ENCODE measurements at regions not wholly inside any gene's neighbourhood (a gene's known extent, or its start where the extent isn't known, plus 50 kb on each side); places are given as distances from the start of the nearest gene placed in this dataset.

DNA sequence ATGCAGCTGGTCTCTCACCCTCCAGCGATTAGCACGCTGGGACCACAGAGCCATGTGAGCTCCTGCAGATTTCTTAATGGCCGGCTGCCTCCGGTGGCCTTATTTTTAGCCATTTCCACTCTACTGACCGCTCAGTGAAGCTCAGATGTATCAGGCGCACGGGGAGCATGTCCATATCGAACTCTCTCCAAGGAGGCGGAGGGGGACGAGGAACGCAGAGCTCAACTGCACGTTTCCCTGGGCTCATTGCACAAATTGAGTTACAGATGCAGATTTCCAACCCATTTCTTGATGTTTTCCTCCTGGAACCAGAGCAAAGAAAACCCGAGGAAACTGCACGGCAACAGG, 207.1 kb downstream of the CTTN start:
- TF ChIP-seq, protein P1, sequence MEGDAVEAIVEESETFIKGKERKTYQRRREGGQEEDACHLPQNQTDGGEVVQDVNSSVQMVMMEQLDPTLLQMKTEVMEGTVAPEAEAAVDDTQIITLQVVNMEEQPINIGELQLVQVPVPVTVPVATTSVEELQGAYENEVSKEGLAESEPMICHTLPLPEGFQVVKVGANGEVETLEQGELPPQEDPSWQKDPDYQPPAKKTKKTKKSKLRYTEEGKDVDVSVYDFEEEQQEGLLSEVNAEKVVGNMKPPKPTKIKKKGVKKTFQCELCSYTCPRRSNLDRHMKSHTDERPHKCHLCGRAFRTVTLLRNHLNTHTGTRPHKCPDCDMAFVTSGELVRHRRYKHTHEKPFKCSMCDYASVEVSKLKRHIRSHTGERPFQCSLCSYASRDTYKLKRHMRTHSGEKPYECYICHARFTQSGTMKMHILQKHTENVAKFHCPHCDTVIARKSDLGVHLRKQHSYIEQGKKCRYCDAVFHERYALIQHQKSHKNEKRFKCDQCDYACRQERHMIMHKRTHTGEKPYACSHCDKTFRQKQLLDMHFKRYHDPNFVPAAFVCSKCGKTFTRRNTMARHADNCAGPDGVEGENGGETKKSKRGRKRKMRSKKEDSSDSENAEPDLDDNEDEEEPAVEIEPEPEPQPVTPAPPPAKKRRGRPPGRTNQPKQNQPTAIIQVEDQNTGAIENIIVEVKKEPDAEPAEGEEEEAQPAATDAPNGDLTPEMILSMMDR (IDR thresholded peaks at IDR 0.05; ENCODE audit: low read depth, low read length, missing control alignments): no peak
- H3K27ac ChIP-seq: no peak overlapping the region
- no peak for DNase-seq
- in situ Hi-C loops (cut with HindIII; ENCODE audit: low pct_ligation_motif_present, low sequenced_read_pairs): no loop called here
- no peak overlapping the region for H3K4me3 ChIP-seq (ENCODE audit: low read depth, low read length)
- H3K27me3 ChIP-seq (replicated peaks): no peaks in the 10 kb centered on the region
- no peaks in the 10 kb centered on the region for H3K36me3 ChIP-seq (replicated peaks)

DNA sequence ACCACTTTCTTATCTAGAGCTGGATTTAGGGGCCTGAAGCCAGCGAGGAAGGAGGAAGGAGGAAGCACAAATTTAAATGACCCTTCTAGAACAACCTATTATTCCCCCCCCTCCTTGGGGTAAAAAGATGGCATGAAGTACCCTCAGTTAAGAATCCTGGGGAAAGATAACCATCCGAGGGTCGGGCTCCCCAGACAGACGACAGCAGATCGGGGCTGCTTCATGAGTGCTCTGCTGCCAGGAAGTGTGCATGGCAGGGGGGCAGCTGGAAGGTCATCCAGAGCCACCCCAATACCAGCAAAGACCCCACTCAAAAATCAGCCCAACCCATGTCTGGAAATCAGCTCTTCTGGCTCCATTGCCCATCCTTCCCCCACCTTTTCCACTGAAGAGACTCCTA, 207.5 kb downstream of the CTTN start:
- Histone ChIP-seq H3K4me3 (ENCODE audit: low read depth, low read length) (no peak overlapping the region), H3K36me3 (replicated peaks) (no peaks in the 10 kb centered on the region), H3K27me3 (replicated peaks) (no peaks in the 10 kb centered on the region), H3K27ac (no peak overlapping the region)
- DNase-seq: no peak
- TF ChIP-seq, protein P1 (IDR thresholded peaks at IDR 0.05; ENCODE audit: low read depth, low read length, missing control alignments): no peak
- in situ Hi-C loops (cut with HindIII; ENCODE audit: low pct_ligation_motif_present, low sequenced_read_pairs): no loop called here

DNA sequence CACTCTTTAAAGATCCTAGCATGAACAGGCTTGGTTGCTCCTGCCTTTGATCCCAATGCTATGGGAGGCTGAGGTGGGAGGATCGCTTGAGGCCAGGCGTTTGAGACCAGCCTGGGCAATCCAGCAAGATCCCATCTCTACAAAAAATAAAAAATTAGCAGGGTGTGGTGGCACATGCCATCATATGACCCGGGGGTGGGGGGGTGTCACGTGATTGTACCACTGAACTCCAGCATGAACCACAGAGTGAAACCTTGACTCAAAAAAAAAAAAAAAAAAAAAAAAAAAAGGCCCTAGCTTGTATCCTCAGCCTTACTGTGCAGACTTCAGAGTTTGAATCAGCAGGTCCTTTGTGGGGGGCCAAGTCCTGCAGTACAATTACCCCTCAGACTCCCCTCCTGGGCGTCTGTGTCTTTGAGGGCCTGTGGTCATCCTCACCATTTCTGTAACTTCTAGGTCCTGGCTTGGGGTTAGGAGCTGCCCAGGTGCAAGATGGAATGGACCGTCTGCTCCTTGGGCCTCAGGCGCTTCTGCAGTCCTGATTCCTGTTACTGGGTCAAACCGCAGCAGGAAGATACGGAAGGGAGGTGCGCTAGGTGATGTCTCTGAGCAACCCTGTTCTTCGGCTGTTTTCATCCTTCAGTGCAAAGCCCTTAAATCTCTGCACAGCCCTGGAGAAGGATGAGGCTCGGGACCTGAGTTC, 208.1 kb downstream of the CTTN start:
- in situ Hi-C loops (cut with HindIII; ENCODE audit: low pct_ligation_motif_present, low sequenced_read_pairs): no loop called here
- H3K27me3 ChIP-seq (replicated peaks): no peaks in the 10 kb centered on the region
- TF ChIP-seq, protein P1 (IDR thresholded peaks at IDR 0.05; ENCODE audit: low read depth, low read length, missing control alignments): no peak
- H3K4me3 ChIP-seq (ENCODE audit: low read depth, low read length): no peak overlapping the region
- no peak overlapping the region for H3K27ac ChIP-seq
- no peaks in the 10 kb centered on the region for H3K36me3 ChIP-seq (replicated peaks)
- DNase-seq: no peak

DNA sequence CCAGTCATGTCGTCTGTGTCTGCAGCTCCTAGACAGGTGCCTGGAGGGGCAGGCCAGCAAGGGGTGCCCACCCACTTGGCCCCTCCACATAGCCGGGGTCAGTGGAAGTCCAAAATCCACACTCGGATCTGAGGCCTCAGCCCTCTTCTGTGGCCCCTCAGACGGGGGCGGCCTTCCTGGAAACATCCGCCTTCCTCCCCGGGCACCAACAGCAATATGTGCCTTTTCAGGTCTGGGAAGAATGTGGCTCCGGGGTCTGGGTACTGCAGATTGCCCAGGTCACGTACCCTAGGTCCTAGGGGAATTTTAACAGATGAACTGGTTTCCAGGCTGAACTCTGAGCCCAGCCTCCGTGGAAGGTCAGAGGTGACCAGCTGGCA, 208.6 kb downstream of the CTTN start:
- DNase-seq: no peak
- Histone ChIP-seq H3K36me3 (replicated peaks) (no peaks in the 10 kb centered on the region), H3K27me3 (replicated peaks) (no peaks in the 10 kb centered on the region), H3K4me3 (ENCODE audit: low read depth, low read length) (no peak overlapping the region), H3K27ac (no peak overlapping the region)
- TF ChIP-seq, protein P1 (IDR thresholded peaks at IDR 0.05; ENCODE audit: low read depth, low read length, missing control alignments): no peak
- in situ Hi-C loops (cut with HindIII; ENCODE audit: low pct_ligation_motif_present, low sequenced_read_pairs): no loop called here

DNA sequence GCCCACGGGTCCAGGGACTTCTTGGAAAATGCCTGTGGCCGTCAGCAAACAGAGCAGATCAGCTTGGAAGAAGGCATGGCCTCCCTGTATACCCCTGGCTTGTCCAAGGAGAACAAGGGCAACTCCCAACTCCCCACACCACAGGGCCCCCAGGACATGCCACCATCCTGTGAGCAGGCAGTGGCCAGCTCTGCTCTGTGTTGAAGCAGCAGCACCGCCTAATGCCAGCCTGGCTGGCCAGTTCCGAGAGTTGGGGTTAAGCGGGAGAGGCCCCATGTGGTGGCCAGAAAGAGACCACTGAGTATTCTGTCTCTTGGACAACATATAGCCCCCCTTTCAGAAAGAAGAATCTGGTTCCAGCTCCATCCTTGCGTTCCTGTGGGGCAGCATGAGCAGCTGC, 209.2 kb downstream of the CTTN start:
- TF ChIP-seq, protein P1 (IDR thresholded peaks at IDR 0.05; ENCODE audit: low read depth, low read length, missing control alignments): no peak
- H3K27ac ChIP-seq: no peak overlapping the region
- in situ Hi-C loops (cut with HindIII; ENCODE audit: low pct_ligation_motif_present, low sequenced_read_pairs): no loop called here

More for the DNA sequence above, 209.2 kb downstream of the CTTN start:
- Histone ChIP-seq H3K27me3 (replicated peaks) (no peaks in the 10 kb centered on the region), H3K4me3 (ENCODE audit: low read depth, low read length) (no peak overlapping the region), H3K36me3 (replicated peaks) (no peaks in the 10 kb centered on the region)
- DNase-seq: no peak
